ENCODE measurements at regions not wholly inside any gene's neighbourhood (a gene's known extent, or its start where the extent isn't known, plus 50 kb on each side); places are given as distances from the start of the nearest gene placed in this dataset.

DNA sequence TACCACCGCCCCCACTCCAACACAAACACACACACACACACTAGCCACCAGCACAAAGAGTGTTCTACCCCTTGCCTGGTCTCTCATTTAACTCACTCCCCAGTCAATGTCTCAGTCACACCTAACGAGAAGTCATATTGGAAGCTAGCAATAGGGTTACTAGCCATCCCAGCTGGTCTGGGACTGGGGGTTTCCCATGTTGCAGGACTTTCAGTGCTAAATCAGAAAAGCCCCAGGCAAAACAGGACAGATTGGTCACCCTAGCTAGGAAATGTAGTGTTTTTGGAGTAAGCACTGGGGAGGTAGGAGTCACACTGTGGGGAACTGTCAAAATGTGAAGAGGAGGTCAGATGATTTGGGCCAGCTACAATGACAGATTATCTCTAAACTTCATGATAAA, 158.1 kb downstream of the UNC5CL start (continued):
- TF ChIP-seq, protein P1, sequence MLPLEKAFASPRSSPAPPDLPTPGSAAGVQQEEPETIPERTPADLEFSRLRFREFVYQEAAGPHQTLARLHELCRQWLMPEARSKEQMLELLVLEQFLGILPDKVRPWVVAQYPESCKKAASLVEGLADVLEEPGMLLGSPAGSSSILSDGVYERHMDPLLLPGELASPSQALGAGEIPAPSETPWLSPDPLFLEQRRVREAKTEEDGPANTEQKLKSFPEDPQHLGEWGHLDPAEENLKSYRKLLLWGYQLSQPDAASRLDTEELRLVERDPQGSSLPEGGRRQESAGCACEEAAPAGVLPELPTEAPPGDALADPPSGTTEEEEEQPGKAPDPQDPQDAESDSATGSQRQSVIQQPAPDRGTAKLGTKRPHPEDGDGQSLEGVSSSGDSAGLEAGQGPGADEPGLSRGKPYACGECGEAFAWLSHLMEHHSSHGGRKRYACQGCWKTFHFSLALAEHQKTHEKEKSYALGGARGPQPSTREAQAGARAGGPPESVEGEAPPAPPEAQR (CRISPR knock-in tag; IDR thresholded peaks at IDR 0.05) = no peak
- no peak for TF ChIP-seq ZNF317 (CRISPR knock-in tag; IDR thresholded peaks at IDR 0.05; ENCODE audit: borderline replicate concordance, low read depth)

DNA sequence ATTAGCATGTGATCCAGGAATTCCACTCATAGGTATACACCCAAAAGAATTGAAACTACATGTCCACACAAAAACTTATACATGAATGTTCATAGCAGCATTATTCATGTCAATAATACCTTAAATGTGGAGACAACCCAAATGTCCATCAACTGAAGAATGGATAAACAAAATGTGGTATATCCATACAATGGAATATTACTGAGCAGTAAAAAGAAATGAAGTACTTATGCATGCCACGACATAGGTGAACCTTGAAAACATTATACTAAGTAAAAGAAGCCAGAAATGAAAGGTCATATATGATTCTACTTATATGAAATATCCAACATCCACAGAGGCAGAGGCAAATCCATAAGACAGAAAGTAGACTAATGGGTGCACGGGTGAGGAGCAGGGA, 159.9 kb downstream of the UNC5CL start:
- H3K36me3 Mint-ChIP-seq = peaks cover 9% of the 10 kb centered on the region
- no peaks in the 10 kb centered on the region for H3K4me1 Mint-ChIP-seq
- no peak overlapping the region for H3K27ac Mint-ChIP-seq
- H3K27me3 Mint-ChIP-seq (ENCODE audit: low read depth) = peaks cover 19% of the 10 kb centered on the region
- CTCF ChIA-PET = no interaction called here
- peaks cover 18% of the 10 kb centered on the region for H3K9me3 Mint-ChIP-seq
- TF ChIP-seq MLX (CRISPR knock-in tag; IDR thresholded peaks at IDR 0.05) = no peak
- no peak for TF ChIP-seq ZNF219 (CRISPR knock-in tag; IDR thresholded peaks at IDR 0.05; ENCODE audit: borderline replicate concordance)
- TF ChIP-seq, protein P1 (CRISPR knock-in tag; IDR thresholded peaks at IDR 0.05) = no peak
- no peak for TF ChIP-seq TP53 (CRISPR knock-in tag; IDR thresholded peaks at IDR 0.05)
- TF ChIP-seq GTF2I (CRISPR knock-in tag; conservative IDR thresholded peaks at IDR 0.05) = no peak
- no peak for TF ChIP-seq TEAD4 (CRISPR knock-in tag; IDR thresholded peaks at IDR 0.05)
- no peak for TF ChIP-seq ZNF532 (CRISPR knock-in tag; IDR thresholded peaks at IDR 0.05; ENCODE audit: borderline replicate concordance)
- H3K4me3 Mint-ChIP-seq = no peak overlapping the region
- no peak for DNase-seq (ENCODE audit: low spot score)
- ATAC-seq = no peak
- POLR2A ChIA-PET = no interaction called here

- H3K9me3 Mint-ChIP-seq = peaks cover 18% of the 10 kb centered on the region
- no peak for DNase-seq (ENCODE audit: low spot score)
- no peak for ATAC-seq
- H3K36me3 Mint-ChIP-seq = peaks cover 9% of the 10 kb centered on the region
- ChIA-PET CTCF (interaction anchor here (0.6 to 1.0 kb wide), 2 partner anchors 39 to 150 kb away, joined by 3 to 4 read pairs; no protein-coding TSS in a partner anchor), POLR2A (no interaction called here)
- H3K27me3 Mint-ChIP-seq (ENCODE audit: low read depth) = peaks cover 19% of the 10 kb centered on the region
- H3K4me3 Mint-ChIP-seq = no peak overlapping the region
- no peaks in the 10 kb centered on the region for H3K4me1 Mint-ChIP-seq
- TF ChIP-seq, protein P2, sequence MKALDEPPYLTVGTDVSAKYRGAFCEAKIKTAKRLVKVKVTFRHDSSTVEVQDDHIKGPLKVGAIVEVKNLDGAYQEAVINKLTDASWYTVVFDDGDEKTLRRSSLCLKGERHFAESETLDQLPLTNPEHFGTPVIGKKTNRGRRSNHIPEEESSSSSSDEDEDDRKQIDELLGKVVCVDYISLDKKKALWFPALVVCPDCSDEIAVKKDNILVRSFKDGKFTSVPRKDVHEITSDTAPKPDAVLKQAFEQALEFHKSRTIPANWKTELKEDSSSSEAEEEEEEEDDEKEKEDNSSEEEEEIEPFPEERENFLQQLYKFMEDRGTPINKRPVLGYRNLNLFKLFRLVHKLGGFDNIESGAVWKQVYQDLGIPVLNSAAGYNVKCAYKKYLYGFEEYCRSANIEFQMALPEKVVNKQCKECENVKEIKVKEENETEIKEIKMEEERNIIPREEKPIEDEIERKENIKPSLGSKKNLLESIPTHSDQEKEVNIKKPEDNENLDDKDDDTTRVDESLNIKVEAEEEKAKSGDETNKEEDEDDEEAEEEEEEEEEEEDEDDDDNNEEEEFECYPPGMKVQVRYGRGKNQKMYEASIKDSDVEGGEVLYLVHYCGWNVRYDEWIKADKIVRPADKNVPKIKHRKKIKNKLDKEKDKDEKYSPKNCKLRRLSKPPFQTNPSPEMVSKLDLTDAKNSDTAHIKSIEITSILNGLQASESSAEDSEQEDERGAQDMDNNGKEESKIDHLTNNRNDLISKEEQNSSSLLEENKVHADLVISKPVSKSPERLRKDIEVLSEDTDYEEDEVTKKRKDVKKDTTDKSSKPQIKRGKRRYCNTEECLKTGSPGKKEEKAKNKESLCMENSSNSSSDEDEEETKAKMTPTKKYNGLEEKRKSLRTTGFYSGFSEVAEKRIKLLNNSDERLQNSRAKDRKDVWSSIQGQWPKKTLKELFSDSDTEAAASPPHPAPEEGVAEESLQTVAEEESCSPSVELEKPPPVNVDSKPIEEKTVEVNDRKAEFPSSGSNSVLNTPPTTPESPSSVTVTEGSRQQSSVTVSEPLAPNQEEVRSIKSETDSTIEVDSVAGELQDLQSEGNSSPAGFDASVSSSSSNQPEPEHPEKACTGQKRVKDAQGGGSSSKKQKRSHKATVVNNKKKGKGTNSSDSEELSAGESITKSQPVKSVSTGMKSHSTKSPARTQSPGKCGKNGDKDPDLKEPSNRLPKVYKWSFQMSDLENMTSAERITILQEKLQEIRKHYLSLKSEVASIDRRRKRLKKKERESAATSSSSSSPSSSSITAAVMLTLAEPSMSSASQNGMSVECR (CRISPR knock-in tag; IDR thresholded peaks at IDR 0.05; ENCODE audit: borderline replicate concordance) = no peak
- TF ChIP-seq, protein P3, sequence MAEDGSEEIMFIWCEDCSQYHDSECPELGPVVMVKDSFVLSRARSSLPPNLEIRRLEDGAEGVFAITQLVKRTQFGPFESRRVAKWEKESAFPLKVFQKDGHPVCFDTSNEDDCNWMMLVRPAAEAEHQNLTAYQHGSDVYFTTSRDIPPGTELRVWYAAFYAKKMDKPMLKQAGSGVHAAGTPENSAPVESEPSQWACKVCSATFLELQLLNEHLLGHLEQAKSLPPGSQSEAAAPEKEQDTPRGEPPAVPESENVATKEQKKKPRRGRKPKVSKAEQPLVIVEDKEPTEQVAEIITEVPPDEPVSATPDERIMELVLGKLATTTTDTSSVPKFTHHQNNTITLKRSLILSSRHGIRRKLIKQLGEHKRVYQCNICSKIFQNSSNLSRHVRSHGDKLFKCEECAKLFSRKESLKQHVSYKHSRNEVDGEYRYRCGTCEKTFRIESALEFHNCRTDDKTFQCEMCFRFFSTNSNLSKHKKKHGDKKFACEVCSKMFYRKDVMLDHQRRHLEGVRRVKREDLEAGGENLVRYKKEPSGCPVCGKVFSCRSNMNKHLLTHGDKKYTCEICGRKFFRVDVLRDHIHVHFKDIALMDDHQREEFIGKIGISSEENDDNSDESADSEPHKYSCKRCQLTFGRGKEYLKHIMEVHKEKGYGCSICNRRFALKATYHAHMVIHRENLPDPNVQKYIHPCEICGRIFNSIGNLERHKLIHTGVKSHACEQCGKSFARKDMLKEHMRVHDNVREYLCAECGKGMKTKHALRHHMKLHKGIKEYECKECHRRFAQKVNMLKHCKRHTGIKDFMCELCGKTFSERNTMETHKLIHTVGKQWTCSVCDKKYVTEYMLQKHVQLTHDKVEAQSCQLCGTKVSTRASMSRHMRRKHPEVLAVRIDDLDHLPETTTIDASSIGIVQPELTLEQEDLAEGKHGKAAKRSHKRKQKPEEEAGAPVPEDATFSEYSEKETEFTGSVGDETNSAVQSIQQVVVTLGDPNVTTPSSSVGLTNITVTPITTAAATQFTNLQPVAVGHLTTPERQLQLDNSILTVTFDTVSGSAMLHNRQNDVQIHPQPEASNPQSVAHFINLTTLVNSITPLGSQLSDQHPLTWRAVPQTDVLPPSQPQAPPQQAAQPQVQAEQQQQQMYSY (CRISPR knock-in tag; IDR thresholded peaks at IDR 0.05) = no peak
- TF ChIP-seq E2F5 (CRISPR knock-in tag; IDR thresholded peaks at IDR 0.05) = no peak
- no peak for TF ChIP-seq TCF7 (CRISPR knock-in tag; IDR thresholded peaks at IDR 0.05; ENCODE audit: low read depth)
- no peak for TF ChIP-seq IRF2 (CRISPR knock-in tag; IDR thresholded peaks at IDR 0.05; ENCODE audit: borderline replicate concordance, low read depth)
- no peak for TF ChIP-seq ZNF219 (CRISPR knock-in tag; IDR thresholded peaks at IDR 0.05; ENCODE audit: borderline replicate concordance)
- TF ChIP-seq GRHL2 (CRISPR knock-in tag; IDR thresholded peaks at IDR 0.05; ENCODE audit: insufficient replicate concordance, severe bottlenecking) = no peak
- no peak for TF ChIP-seq PRRX2 (CRISPR knock-in tag; IDR thresholded peaks at IDR 0.05)
- H3K27ac Mint-ChIP-seq = no peak overlapping the region
Measured at GRCh38 chr6:40877362-40877761, 161.7 kb downstream of the UNC5CL start.
